Muscle layer of colon (tissue), 2 donors: ENCODE measurements at regions not wholly inside any gene's neighbourhood (a gene's known extent, or its start where the extent isn't known, plus 50 kb on each side); places are given as distances from the start of the nearest gene placed in this dataset.
"Not testable (repeated sequence)": the region's sequence is repeated elsewhere in the genome, so short reads cannot be mapped to it uniquely, and the experiment has no call there.

Experiments used
- H3K27ac ChIP-seq: one replicate; pipeline ENCODE4 v1.7.0; 2013; ENCODE audit warnings: low read depth, mild to moderate bottlenecking, low read length, moderate library complexity
- H3K27me3 ChIP-seq, 2 donors: one replicate each; pipeline ENCODE4 v1.7.0; 2013; ENCODE audit warnings: low read length in 2 of 2, mild to moderate bottlenecking in 2 of 2; ENCODE audit not compliant: insufficient read depth in 2 of 2, control insufficient read depth in 1 of 2
- H3K36me3 ChIP-seq: one replicate; pipeline ENCODE4 v1.7.0; 2013; ENCODE audit warnings: mild to moderate bottlenecking, low read length; ENCODE audit not compliant: insufficient read depth
- H3K4me1 ChIP-seq: one replicate; pipeline ENCODE4 v1.7.0; 2013; ENCODE audit warnings: mild to moderate bottlenecking, low read length; ENCODE audit not compliant: insufficient read depth
- H3K4me3 ChIP-seq, 2 donors: one replicate each; pipeline ENCODE4 v1.7.0; 2013; ENCODE audit warnings: low read length in 2 of 2, low read depth in 1 of 2, mild to moderate bottlenecking in 1 of 2, moderate library complexity in 1 of 2
- H3K9ac ChIP-seq: one replicate; pipeline ENCODE4 v1.7.0; 2013; ENCODE audit warnings: low read length
- H3K9me3 ChIP-seq: one replicate; pipeline ENCODE4 v1.7.0; 2013; ENCODE audit warnings: mild to moderate bottlenecking, low read length
- donor health status: abdominal sarcoma.
- donor health status: Adenocarcinoma of cecum.

DNA sequence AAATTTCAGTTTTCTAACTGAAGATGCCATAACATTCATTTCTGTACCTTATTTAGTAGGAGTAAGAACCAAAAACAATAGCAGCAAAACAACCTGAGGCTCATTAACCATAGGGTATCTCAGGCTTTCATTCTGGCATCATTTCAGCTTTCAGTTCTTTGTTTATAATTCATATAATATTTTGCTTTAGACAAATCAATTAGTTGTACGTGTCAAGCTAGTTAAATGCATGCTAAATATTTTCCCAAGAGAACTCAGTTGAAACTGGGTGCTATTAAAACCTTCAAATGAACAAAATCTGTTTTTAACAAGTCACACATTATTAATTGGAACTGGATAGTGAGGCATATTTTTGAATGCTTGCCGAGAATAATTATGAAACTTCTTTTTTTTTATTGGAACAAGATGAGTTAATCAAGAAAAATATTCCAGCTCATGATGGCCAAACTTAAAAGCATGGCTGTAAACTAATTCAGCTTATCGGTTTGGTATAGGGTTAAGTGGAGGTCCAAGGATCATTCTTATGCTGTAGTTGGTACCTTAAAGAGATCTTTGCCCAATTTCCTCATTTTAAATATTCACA is 442.7 kb downstream of the BTG1 start:
- no peak overlapping the region for H3K27ac ChIP-seq
- no peak overlapping the region for H3K4me3 ChIP-seq
- no peaks in the 10 kb centered on the region for H3K36me3 ChIP-seq
- H3K27me3 ChIP-seq = no peaks in the 10 kb centered on the region
- H3K9me3 ChIP-seq = no peaks in the 10 kb centered on the region
- no peak overlapping the region for H3K9ac ChIP-seq
- no peaks in the 10 kb centered on the region for H3K4me1 ChIP-seq

DNA sequence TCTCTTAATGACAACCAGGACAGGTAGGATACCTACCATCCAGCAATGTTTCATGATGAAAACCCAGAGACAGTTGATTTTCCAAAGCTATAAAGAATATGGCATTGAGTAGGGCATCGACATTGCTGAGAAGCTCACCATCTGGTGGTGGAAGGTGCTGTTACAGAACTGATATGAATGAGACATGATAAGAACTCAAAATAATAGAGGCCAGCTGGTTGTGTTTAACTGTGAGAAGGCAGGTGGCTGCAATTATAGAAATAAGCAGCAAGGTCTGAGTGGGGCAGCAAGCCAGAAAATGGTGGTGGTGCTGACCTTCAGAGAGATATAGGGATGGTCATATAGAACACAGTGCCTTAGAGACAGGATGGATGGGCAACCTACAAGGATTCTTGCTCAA is 449.7 kb downstream of the BTG1 start:
- Histone ChIP-seq H3K36me3 (no peaks in the 10 kb centered on the region), H3K4me3 (no peak overlapping the region), H3K27ac (no peak overlapping the region), H3K27me3 (no peaks in the 10 kb centered on the region), H3K9ac (no peak overlapping the region), H3K9me3 (no peaks in the 10 kb centered on the region), H3K4me1 (no peaks in the 10 kb centered on the region)

DNA sequence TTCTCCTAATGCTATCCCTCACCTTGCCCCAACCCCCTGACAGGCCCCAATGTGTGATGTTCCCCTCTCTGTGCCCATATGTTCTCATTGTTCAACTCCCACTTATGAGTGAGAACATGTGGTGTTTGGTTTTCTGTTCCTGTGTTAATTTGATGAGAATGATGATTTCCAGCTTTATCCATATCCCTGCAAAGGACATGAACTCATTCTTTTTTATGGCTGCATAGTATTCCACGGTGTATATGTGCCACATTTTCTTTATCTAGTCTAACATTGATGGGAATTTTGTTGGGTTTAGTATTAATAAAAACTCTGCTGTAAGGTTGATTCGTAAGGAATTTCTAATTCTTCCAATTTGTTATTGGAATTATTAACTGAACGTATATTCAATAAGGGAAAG is 450.2 kb downstream of the BTG1 start:
- H3K9ac ChIP-seq, H3K27me3 ChIP-seq, H3K4me1 ChIP-seq, H3K4me3 ChIP-seq, H3K9me3 ChIP-seq, H3K27ac ChIP-seq, H3K36me3 ChIP-seq: not testable (repeated sequence)

DNA sequence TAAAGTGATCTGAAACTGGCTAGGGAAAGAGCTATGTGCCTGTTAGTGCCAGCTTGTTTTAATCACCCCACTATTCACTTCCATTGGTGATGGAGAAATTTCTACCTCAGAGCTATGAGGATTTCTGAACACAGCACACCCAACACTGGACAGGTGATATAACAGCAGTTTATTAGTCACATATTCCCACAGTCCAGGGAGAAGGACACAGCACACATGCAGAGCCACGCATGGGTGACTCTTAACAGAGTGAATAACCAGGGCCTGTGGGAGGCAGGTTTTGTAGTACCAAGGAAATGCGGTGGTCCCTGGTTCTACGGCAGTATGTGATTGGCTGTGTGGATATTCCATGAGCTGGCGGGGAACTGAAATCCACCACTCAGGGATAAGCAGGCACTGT is 455.1 kb downstream of the BTG1 start:
- no peaks in the 10 kb centered on the region for H3K9me3 ChIP-seq
- no peak overlapping the region for H3K4me3 ChIP-seq
- no peak overlapping the region for H3K27ac ChIP-seq
- no peaks in the 10 kb centered on the region for H3K36me3 ChIP-seq
- H3K4me1 ChIP-seq = no peaks in the 10 kb centered on the region
- H3K9ac ChIP-seq = no peak overlapping the region
- H3K27me3 ChIP-seq = no peaks in the 10 kb centered on the region

DNA sequence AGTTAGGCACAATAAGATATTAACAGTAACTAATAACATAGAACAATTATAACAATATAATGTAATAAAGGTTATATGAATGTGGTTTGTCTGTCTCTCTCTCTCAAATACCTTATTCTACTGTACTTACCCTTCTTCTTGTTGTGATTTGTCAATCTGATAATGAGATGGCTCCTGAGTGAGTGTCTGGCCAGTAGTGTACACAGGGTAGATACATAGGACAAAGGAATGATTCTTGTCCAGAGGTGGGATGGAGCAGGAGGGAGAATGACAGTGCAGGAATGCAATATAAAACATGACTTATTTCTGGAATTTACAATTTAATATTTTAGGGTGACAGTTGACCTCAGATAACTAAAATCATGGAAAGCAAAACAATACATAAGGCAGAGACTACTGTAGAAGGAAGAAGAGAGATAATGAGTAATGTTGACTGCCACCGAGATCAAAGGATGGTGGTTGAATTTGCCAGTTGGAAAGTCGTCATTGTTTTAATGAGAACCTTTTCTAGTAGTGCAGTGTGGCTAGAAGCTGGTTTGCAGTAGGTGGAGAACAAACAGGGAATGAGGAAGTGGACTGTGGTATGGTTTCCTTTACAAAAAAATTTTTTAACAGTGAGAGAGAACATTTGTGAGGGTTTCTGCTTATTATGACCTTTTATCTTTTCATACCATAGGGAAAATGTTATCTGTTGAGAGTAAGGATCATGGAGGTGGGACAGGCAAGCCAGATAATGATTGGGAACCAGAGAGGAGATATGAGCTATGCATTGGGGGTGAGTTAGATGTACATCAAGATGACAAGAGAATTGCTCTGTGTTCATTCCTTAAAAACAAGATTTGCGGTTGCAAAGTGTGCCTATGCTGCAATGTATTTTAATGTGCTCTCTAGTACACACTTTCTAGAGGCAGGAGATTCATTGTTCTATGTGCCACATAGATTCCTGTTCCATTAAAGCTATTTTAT is 458.3 kb downstream of the BTG1 start:
- Histone ChIP-seq H3K9me3 (no peaks in the 10 kb centered on the region), H3K36me3 (no peaks in the 10 kb centered on the region), H3K27ac (no peak overlapping the region), H3K4me3 (no peak overlapping the region), H3K9ac (no peak overlapping the region), H3K27me3 (no peaks in the 10 kb centered on the region), H3K4me1 (no peaks in the 10 kb centered on the region)

DNA sequence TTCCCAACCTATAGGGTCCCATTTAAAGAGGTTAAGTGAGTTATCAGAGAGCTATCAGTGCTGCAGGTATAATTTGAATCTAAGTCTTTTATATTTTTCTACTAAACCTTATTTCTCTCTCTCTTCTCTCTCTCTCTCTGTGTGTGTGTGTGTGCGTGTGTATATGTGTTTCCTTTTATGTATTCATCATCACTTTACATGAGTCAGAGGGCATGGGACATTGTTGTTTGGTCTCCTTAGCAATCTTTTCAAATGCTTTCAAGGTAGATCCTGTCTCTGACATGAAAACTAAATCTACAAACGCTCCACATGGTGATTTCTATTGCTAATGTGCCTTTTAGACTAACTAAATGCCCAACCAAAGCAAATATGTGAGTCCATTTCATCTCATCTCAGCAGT is 459.7 kb downstream of the BTG1 start:
- Histone ChIP-seq H3K27me3 (no peaks in the 10 kb centered on the region), H3K9ac (no peak overlapping the region), H3K9me3 (no peaks in the 10 kb centered on the region), H3K36me3 (no peaks in the 10 kb centered on the region), H3K27ac (no peak overlapping the region), H3K4me3 (no peak overlapping the region), H3K4me1 (no peaks in the 10 kb centered on the region)

DNA sequence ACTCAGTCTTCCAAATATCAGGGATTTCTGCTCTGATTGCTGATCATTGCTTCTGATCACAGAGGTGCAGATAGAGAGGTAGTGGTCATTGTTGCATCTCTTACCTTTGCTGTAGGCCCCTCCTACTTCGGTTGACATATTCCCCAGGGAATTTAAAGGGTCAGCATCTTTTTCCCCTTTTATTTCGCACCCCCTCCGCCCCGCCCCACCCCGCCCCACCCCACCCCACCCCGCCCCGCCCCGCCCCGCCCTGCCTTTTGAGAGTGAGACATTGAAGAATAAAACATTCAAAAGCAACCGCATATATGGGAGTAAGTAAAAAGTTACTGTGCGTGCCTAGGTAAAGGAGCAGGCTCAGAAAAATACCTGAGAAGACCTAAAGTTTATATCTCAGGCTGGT is 463.9 kb downstream of the BTG1 start:
- H3K9ac ChIP-seq = no peak overlapping the region
- H3K36me3 ChIP-seq = no peaks in the 10 kb centered on the region
- no peaks in the 10 kb centered on the region for H3K27me3 ChIP-seq
- no peak overlapping the region for H3K27ac ChIP-seq
- H3K4me1 ChIP-seq = no peaks in the 10 kb centered on the region
- no peak overlapping the region for H3K4me3 ChIP-seq
- H3K9me3 ChIP-seq = no peaks in the 10 kb centered on the region

DNA sequence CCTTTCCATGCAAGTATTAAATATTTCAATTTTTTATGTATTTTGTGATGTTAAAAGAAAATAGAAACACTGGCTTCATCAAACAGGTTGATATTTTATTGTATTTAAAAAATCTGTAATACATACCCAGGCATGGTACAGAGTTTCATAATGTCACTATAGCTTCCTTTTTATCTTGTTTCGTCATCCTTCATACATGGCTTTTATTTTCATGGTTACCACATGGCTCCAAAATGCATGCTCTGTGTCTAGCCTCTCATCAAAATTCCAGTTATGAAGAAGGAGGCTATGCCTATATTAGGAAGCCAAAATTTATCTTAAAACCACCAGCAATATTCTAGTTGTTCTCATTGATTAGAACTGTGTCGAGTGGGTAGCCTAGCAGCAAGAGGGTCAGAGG is 464.8 kb downstream of the BTG1 start:
- H3K9ac ChIP-seq = no peak overlapping the region
- no peak overlapping the region for H3K4me3 ChIP-seq
- no peak overlapping the region for H3K27ac ChIP-seq
- no peaks in the 10 kb centered on the region for H3K4me1 ChIP-seq
- H3K36me3 ChIP-seq = no peaks in the 10 kb centered on the region
- H3K27me3 ChIP-seq = no peaks in the 10 kb centered on the region
- no peaks in the 10 kb centered on the region for H3K9me3 ChIP-seq

DNA sequence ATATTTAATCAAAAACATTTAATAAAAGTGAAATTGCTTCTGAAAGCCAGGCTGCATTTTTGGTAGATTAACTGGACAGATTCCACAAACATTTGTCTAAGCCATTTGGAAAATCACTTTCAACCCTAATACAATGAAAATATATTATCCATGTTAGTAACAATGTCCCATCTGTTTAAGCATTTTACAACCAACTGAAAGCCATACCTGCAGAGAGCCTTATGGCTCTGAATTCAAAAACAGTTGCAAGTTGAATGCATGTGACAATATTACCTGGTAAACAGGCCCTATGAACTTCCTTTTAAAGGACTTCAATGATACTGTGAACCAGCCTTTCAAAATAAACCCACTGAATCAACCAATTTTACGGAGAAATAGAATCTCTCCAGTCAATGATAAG is 468.1 kb downstream of the BTG1 start:
- Histone ChIP-seq H3K27ac (no peak overlapping the region), H3K27me3 (no peaks in the 10 kb centered on the region), H3K36me3 (no peaks in the 10 kb centered on the region), H3K4me1 (no peaks in the 10 kb centered on the region), H3K9me3 (no peaks in the 10 kb centered on the region), H3K4me3 (no peak overlapping the region), H3K9ac (no peak overlapping the region)

DNA sequence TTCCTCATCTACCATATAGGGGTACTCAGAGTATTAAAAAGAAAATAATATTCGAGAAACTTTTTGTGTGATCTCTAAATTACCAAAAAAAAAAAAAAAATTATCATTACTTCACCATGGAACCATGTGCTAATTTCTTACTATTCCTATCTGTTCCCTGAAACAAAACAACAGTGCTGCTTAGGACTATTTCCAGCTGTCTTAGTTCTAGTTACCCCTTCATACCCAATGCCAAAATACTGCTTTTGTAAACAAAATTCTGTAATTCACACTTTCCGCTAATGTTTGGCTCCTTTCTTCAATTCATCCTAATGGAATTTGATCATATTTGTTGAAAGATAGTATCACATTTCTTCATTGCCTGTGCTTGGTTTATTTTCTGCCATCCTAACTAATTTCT is 470.2 kb downstream of the BTG1 start:
- no peaks in the 10 kb centered on the region for H3K27me3 ChIP-seq
- H3K4me1 ChIP-seq = no peaks in the 10 kb centered on the region
- no peaks in the 10 kb centered on the region for H3K36me3 ChIP-seq
- no peak overlapping the region for H3K27ac ChIP-seq
- no peaks in the 10 kb centered on the region for H3K9me3 ChIP-seq
- H3K4me3 ChIP-seq = no peak overlapping the region
- H3K9ac ChIP-seq = no peak overlapping the region

DNA sequence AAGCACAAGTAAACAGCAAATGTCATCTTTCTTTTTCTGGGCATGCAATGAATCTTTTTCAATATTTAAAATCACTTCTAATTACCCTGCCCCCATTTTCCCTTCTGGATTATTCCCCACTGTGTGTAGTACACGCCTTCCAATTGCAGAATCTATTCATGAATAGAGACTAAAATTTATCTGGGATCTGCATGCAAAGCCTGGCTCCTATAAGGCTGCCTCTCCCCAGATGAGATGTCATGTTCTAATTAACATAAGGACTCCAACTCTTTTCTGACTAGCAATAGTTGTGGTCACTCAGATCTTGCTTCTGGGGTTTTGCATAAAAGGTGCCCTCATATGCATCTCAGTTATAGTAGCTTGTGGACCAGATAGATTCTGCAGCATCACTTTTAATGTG is 473.5 kb downstream of the BTG1 start:
- Histone ChIP-seq H3K4me3 (no peak overlapping the region), H3K36me3 (no peaks in the 10 kb centered on the region), H3K4me1 (no peaks in the 10 kb centered on the region), H3K9ac (no peak overlapping the region), H3K9me3 (no peaks in the 10 kb centered on the region), H3K27me3 (no peaks in the 10 kb centered on the region), H3K27ac (no peak overlapping the region)

DNA sequence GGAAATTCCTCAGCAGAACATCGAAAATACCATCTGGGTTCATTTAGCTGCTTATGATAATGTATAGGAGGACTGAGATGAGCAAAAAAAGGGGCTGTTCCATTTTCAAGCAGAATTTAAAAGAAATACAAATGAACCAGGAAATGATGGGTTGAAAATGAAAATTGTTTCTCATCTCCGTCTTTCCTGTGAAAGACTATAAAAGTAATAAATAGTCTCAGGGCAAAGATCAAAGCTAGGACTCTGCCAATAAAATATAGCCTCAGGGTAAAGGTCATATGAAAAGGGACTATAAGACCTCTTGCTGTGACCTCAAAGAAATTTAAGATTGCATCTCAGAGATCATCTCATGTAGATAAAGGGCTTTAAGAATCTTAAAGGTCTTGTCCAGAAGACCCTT is 478.0 kb downstream of the BTG1 start:
- no peak overlapping the region for H3K4me3 ChIP-seq
- H3K9me3 ChIP-seq = no peaks in the 10 kb centered on the region
- no peaks in the 10 kb centered on the region for H3K27me3 ChIP-seq
- no peak overlapping the region for H3K9ac ChIP-seq
- no peaks in the 10 kb centered on the region for H3K4me1 ChIP-seq
- H3K27ac ChIP-seq = no peak overlapping the region
- no peaks in the 10 kb centered on the region for H3K36me3 ChIP-seq
